Small intestine (tissue), 7 donors: ENCODE measurements at regions not wholly inside any gene's neighbourhood (a gene's known extent, or its start where the extent isn't known, plus 50 kb on each side); places are given as distances from the start of the nearest gene placed in this dataset.

Experiments used
- DNase-seq, 2 donors: peaks; one replicate each; pipeline versions ENCODE4 v3.0.0 to v3.0.0-alpha.2; 2013
- FAIRE-seq: peaks from 2 replicates; lab custom pipeline; 2012; peaks lifted over from hg19 to GRCh38; lab: Jason Lieb, UNC
- H3K27ac ChIP-seq, 3 donors: one replicate each; pipeline ENCODE4 v1.5.1; 2013; ENCODE audit warnings: low read length in 2 of 3, mild to moderate bottlenecking in 2 of 3, control low read depth in 1 of 3, inconsistent platforms in 1 of 3, low read depth in 1 of 3, moderate library complexity in 1 of 3
- H3K27me3 ChIP-seq, 3 donors: one replicate each; pipeline ENCODE4 v1.6.1; 2013; ENCODE audit warnings: low read length in 3 of 3, inconsistent platforms in 1 of 3; ENCODE audit not compliant: control insufficient read depth in 3 of 3, insufficient read depth in 3 of 3
- H3K36me3 ChIP-seq, 3 donors: one replicate each; pipeline ENCODE4 v1.6.1; 2013; ENCODE audit warnings: low read length in 3 of 3, inconsistent platforms in 1 of 3, low read depth in 1 of 3, mild to moderate bottlenecking in 1 of 3, moderate library complexity in 1 of 3; ENCODE audit not compliant: control insufficient read depth in 3 of 3, insufficient read depth in 2 of 3
- H3K4me1 ChIP-seq, 3 donors: one replicate each; pipeline ENCODE4 v1.6.1; 2013; ENCODE audit warnings: low read length in 2 of 3, inconsistent platforms in 1 of 3, low read depth in 1 of 3, mild to moderate bottlenecking in 1 of 3, moderate library complexity in 1 of 3; ENCODE audit not compliant: control insufficient read depth in 3 of 3, insufficient read depth in 2 of 3
- H3K4me3 ChIP-seq, 3 donors: one replicate each; pipeline ENCODE4 v1.5.1; 2013; ENCODE audit warnings: low read length in 3 of 3, control low read depth in 1 of 3, inconsistent platforms in 1 of 3, low read depth in 1 of 3, mild to moderate bottlenecking in 1 of 3, moderate library complexity in 1 of 3
- H3K9me3 ChIP-seq, 2 donors: one replicate each; pipeline ENCODE4 v1.6.1; 2013; ENCODE audit warnings: low read depth in 1 of 2, low read length in 1 of 2; ENCODE audit not compliant: control insufficient read depth in 2 of 2, insufficient read depth in 1 of 2
- WGBS, 3 donors: extraction: QIAGEN DNeasy Blood & Tissue Kit; methylation state at CpG; one replicate each; pipeline ENCODE4 v1.1.7; 2013; 5-methylcytosine and 5-hydroxymethylcytosine counted together
- donor health status: healthy with polysubstance abuse.
- donor health status: control.
- donor health status: control.
- donor health status: Bipolar disorder and iron deficiency.
- donor health status: healthy.

DNA sequence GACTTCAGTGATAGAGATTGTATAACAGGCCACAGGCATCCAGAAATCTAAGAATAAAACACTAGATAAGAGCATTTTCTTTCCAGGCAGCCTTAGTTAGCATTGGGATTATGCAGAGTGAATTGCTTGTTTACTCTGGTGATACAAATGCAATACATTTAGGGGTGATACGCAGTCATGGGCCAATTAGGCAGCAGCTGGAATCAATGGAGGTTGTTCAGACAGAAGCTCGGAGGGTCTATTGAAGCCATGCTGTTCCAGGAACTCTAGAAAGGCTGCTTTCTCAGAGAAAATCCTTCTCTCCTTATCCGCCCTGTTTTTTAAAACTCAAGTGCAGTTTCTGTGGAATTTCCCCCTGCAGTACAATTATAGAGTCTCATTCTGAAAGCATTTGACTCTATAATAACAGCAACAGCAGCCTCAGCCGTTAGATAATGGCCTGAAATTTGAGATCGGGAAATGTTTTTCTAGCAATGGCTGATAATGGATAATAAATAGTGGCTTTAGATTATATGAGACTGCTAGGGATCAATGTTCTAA lies 364.3 kb upstream of the HS3ST5 start:
- DNase-seq (no peak), FAIRE-seq (no peak)
- no peaks in the 10 kb centered on the region for H3K4me1 ChIP-seq
- no peaks in the 10 kb centered on the region for H3K27me3 ChIP-seq
- no peak overlapping the region for H3K4me3 ChIP-seq
- no peaks in the 10 kb centered on the region for H3K36me3 ChIP-seq
- peaks cover 0 to 5% of the 10 kb centered on the region in 2 donors for H3K9me3 ChIP-seq
- H3K27ac ChIP-seq = no peak overlapping the region
- WGBS, 3 donors = 31 to 42% (median 33%) methylated on average over 5 of the region's 5 CpGs

DNA sequence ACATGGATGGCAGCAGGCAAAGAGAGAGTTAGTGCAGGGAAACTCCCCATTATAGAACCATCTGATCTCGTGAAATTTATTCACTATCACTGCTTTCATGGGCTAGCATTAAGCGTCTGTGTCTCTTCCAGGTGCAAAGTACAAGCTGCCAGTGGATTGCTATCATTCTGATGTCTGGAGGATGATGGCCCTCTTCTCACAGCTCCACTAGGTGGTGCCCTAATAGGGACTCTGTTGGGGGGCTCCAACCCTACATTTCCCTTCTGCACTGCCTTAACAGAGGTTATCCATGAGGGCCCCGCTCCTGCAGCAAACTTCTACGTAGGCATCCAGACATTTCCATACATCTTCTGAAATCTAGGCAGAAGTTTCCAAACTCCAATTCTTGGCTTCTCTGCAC lies 347.8 kb upstream of the HS3ST5 start:
- FAIRE-seq = no peak
- DNase-seq = no peak
- Histone ChIP-seq H3K27me3 (no peaks in the 10 kb centered on the region), H3K4me1 (no peaks in the 10 kb centered on the region), H3K4me3 (no peak overlapping the region), H3K36me3 (no peaks in the 10 kb centered on the region), H3K9me3 (no peaks in the 10 kb centered on the region), H3K27ac (no peak overlapping the region)
- 62 to 85% (median 70%) methylated on average over 4 of the region's 4 CpGs for WGBS, 3 donors

DNA sequence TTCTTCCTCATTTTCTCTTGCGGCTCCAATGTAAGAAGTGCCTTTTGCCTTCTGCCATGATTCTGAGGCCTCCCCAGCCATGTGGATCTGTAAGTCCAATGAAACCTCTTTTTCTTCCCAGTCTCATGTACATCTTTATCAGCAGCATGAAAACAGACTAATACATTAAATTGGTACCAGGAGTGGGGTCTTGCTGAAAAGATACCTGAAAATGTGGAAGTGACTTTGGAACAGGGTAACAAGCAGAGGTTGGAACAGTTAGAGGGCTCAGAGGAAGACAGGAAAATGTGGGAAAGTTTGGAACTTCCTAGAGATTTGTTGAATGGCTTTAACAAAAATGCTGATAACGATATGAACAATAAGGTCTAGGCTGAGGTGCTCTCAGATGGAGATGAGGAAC lies 316.7 kb upstream of the HS3ST5 start:
- FAIRE-seq (no peak), DNase-seq (no peak)
- 86 to 88% (median 88%) methylated on average over 2 of the region's 2 CpGs for WGBS, 3 donors
- Histone ChIP-seq H3K36me3 (no peaks in the 10 kb centered on the region), H3K9me3 (peaks cover 0 to 2% of the 10 kb centered on the region in 2 donors), H3K27ac (no peak overlapping the region), H3K4me3 (no peak overlapping the region), H3K4me1 (no peaks in the 10 kb centered on the region), H3K27me3 (no peaks in the 10 kb centered on the region)

DNA sequence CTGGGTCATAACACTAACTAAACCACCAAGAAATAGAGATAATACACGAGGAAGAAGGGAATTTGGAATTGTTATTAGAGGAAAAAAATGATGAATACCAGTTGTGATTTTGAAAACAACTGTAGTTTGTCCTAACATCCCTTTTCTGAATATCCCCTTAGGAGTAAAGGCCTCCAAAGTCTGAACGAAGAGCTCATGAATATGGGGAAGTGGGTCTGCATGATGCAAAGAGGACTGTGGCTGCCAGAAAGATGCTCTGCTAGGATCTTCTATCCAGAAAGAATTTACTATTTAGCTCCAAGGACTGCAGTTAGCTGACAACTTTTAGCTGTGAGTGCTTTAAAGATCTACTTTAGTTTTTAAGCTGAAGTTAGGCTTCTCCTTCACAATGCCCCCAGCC lies 308.8 kb upstream of the HS3ST5 start:
- Histone ChIP-seq H3K27me3 (no peaks in the 10 kb centered on the region), H3K36me3 (no peaks in the 10 kb centered on the region), H3K27ac (no peak overlapping the region), H3K4me1 (peaks cover 0 to 7% (median 0%) of the 10 kb centered on the region in 3 donors), H3K9me3 (no peaks in the 10 kb centered on the region), H3K4me3 (no peak overlapping the region)
- FAIRE-seq (no peak), DNase-seq (no peak)
- 29 to 42% (median 36%) methylated on average over 2 of the region's 2 CpGs for WGBS, 3 donors

DNA sequence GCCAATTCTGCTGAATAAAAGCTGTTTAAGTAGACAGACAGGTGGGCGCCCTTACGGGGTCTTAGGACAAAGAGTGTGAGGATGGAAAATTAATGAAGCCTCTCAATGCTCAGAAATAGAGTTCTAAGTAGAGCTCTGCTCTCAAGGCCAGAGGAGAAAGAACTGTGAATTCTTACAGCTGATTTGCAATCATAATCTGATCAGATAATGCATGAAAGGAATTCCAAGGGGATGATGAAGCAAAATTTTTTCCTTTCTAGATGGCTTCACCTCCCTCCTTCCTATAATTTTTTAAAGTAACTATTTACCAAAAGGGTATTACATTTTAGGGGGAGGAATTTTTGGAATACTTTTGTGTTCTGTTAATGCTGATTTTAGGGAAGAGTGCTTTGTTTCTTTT lies 308.1 kb upstream of the HS3ST5 start:
- Histone ChIP-seq H3K27ac (no peak overlapping the region), H3K36me3 (no peaks in the 10 kb centered on the region), H3K4me1 (peaks cover 0 to 7% (median 0%) of the 10 kb centered on the region in 3 donors), H3K27me3 (no peaks in the 10 kb centered on the region), H3K4me3 (no peak overlapping the region), H3K9me3 (no peaks in the 10 kb centered on the region)
- DNase-seq (no peak), FAIRE-seq (no peak)
- WGBS, 3 donors = 82 to 92% (median 89%) methylated on average over 2 of the region's 2 CpGs

DNA sequence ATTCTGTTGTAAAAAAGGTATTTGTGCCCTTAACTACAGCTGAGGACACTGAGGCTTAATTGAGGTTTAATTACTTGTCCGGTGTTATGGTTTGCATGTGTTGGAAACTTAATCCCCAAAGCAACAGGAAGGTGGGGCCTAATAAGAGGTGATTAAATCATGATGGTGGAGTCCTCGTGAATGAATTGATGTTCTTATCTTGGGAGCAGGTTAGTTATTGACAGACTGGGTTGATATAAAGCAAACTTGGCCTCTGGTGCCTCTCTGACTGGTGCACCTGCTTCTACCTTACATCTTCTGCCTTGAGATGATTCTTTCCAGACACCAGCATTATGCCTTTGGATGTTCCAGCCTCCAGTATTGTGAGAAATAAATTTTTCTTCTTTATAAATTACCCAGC lies 306.5 kb upstream of the HS3ST5 start:
- 11 to 55% (median 33%) methylated on average over 2 of the region's 2 CpGs for WGBS, 3 donors

DNA sequence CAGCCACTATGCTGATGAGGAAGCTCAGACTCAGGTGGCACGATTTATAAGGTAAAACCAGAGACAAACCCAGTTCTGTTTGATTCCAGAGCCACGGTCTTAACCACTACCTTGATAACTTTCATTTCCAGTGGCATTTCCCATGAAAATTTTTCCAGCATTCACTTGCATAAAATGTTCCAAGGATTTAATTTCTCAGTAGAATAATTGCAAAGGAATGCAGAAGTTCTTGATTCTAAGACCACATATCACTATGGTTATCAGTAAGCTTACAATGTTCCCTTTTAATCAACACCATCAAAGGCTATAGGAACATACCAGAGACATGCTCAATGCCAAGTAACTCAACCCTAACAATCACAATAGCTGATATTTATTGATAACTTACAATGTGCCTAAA lies 306.0 kb upstream of the HS3ST5 start:
- Histone ChIP-seq H3K4me1 (peaks cover 0 to 7% (median 0%) of the 10 kb centered on the region in 3 donors), H3K27me3 (no peaks in the 10 kb centered on the region), H3K4me3 (no peak overlapping the region), H3K27ac (no peak overlapping the region), H3K36me3 (no peaks in the 10 kb centered on the region), H3K9me3 (no peaks in the 10 kb centered on the region)
- FAIRE-seq = no peak
- WGBS, 3 donors = 29 to 66% (median 53%) methylated on average over 2 of the region's 2 CpGs
- no peak for DNase-seq

More for the DNA sequence above, 306.5 kb upstream of the HS3ST5 start:
- H3K27ac ChIP-seq = no peak overlapping the region
- peaks cover 0 to 7% (median 0%) of the 10 kb centered on the region in 3 donors for H3K4me1 ChIP-seq
- H3K9me3 ChIP-seq = no peaks in the 10 kb centered on the region
- no peak overlapping the region for H3K4me3 ChIP-seq
- H3K27me3 ChIP-seq = no peaks in the 10 kb centered on the region
- DNase-seq (peak; percentile 3 to 47), FAIRE-seq (no peak)
- H3K36me3 ChIP-seq = no peaks in the 10 kb centered on the region

DNA sequence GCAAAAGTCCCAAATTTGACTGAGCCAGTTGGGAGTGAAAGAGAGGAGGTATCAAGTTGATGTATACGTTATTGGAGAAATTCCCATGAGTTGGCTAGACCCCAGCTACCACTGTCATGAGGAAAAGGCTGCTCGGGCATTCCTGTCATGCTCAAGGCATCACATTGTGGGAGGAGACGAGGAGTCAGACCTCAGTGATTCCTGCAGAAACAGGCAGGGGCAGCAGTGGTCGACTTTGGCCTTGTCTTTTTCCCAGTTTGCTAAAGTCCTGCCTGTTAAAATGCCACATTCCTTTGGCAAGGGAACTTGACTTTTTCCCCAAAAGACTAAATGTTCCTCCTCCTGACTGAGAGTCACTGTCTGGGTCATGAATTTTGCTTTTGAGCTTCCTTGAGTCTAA lies 295.5 kb upstream of the HS3ST5 start:
- FAIRE-seq (no peak), DNase-seq (no peak)
- Histone ChIP-seq H3K36me3 (no peaks in the 10 kb centered on the region), H3K4me1 (no peaks in the 10 kb centered on the region), H3K27ac (no peak overlapping the region), H3K4me3 (no peak overlapping the region), H3K9me3 (peaks cover 0 to 4% of the 10 kb centered on the region in 2 donors), H3K27me3 (no peaks in the 10 kb centered on the region)
- WGBS, 3 donors = 48 to 63% (median 57%) methylated on average over 4 of the region's 4 CpGs

DNA sequence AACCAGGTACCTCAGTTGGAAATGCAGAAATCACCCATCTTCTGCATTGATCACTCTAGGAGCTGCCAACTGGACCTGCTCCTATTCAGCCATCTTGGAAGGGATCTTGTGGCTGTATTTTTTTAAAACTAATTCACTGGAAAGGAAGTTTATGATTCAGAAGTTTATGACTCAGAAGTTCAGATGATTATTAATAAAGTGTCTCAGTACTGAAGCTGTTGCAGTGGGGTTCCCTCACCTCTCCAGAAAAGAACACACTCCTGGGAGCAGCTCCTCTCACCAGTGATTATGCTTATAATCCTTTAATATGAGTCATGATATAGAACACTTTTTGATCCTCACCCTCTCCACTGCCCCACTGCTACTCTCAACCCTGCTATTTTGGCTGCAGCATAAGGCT lies 291.2 kb upstream of the HS3ST5 start:
- H3K36me3 ChIP-seq = no peaks in the 10 kb centered on the region
- no peak overlapping the region for H3K4me3 ChIP-seq
- DNase-seq = no peak
- no peak for FAIRE-seq
- no peaks in the 10 kb centered on the region for H3K27me3 ChIP-seq
- H3K27ac ChIP-seq = no peak overlapping the region
- H3K4me1 ChIP-seq = no peaks in the 10 kb centered on the region
- H3K9me3 ChIP-seq = no peaks in the 10 kb centered on the region
